Muscle of leg (tissue), 3 donors: ENCODE measurements at regions not wholly inside any gene's neighbourhood (a gene's known extent, or its start where the extent isn't known, plus 50 kb on each side); places are given as distances from the start of the nearest gene placed in this dataset.

Experiments used
- DNase-seq: peaks from one replicate; pipeline ENCODE4 v3.0.0; 2013
- H3K27ac ChIP-seq: one replicate; pipeline ENCODE4 v1.5.1; 2013; ENCODE audit warnings: mild to moderate bottlenecking, low read length, control low read depth
- H3K27me3 ChIP-seq: one replicate; pipeline ENCODE4 v1.6.1; 2013; ENCODE audit warnings: low read length; ENCODE audit not compliant: control insufficient read depth, insufficient read depth
- H3K36me3 ChIP-seq: one replicate; pipeline ENCODE4 v1.6.1; 2013; ENCODE audit warnings: low read length; ENCODE audit not compliant: control insufficient read depth, insufficient read depth
- H3K4me1 ChIP-seq: one replicate; pipeline ENCODE4 v1.6.1; 2013; ENCODE audit warnings: low read length; ENCODE audit not compliant: control insufficient read depth, insufficient read depth
- H3K4me3 ChIP-seq: one replicate; pipeline ENCODE4 v1.5.1; 2013; ENCODE audit warnings: low read length, control low read depth
- H3K9me3 ChIP-seq: replicated peaks from 2 replicates; pipeline ENCODE4 v1.6.1; 2013; ENCODE audit warnings: low read depth, low read length; ENCODE audit not compliant: control insufficient read depth
- WGBS: methylation state at CpG from one replicate; pipeline ENCODE4 v1.1.5; 2013; ENCODE audit warnings: missing lambda C conversion rate; ENCODE audit not compliant: insufficient coverage; 5-methylcytosine and 5-hydroxymethylcytosine counted together

GRCh38 chr17:68719431-68719830, 118.3 kb upstream of the FAM20A start:
- no CpG with 5 or more reads among the region's 2 CpGs for WGBS
- H3K27ac ChIP-seq: no peak overlapping the region
- H3K27me3 ChIP-seq: no peaks in the 10 kb centered on the region
- DNase-seq: peak; percentile 68
- H3K4me3 ChIP-seq: no peak overlapping the region
- H3K4me1 ChIP-seq: no peaks in the 10 kb centered on the region
- no peaks in the 10 kb centered on the region for H3K36me3 ChIP-seq
- H3K9me3 ChIP-seq: no peaks in the 10 kb centered on the region

GRCh38 chr17:68718926-68719325, 117.8 kb upstream of the FAM20A start:
- Histone ChIP-seq H3K4me1 (no peaks in the 10 kb centered on the region), H3K36me3 (no peaks in the 10 kb centered on the region), H3K27me3 (no peaks in the 10 kb centered on the region), H3K27ac (no peak overlapping the region), H3K4me3 (no peak overlapping the region), H3K9me3 (no peaks in the 10 kb centered on the region)
- no peak for DNase-seq
- WGBS: no CpG with 5 or more reads among the region's 2 CpGs

- no peak for DNase-seq
- Histone ChIP-seq H3K4me1 (no peaks in the 10 kb centered on the region), H3K9me3 (no peaks in the 10 kb centered on the region), H3K36me3 (no peaks in the 10 kb centered on the region), H3K27ac (no peak overlapping the region), H3K27me3 (no peaks in the 10 kb centered on the region), H3K4me3 (no peak overlapping the region)
These were observed 117.3 kb upstream of the FAM20A start for GRCh38 chr17:68718465-68718864.

- peaks cover 3% of the 10 kb centered on the region for H3K4me1 ChIP-seq
- no peaks in the 10 kb centered on the region for H3K9me3 ChIP-seq
- H3K36me3 ChIP-seq: no peaks in the 10 kb centered on the region
- no peak for DNase-seq
- no peak overlapping the region for H3K27ac ChIP-seq
- no peaks in the 10 kb centered on the region for H3K27me3 ChIP-seq
- H3K4me3 ChIP-seq: no peak overlapping the region
- no CpG with 5 or more reads among the region's 2 CpGs for WGBS
These were observed 113.5 kb upstream of the FAM20A start for GRCh38 chr17:68714676-68715075.

- no peak overlapping the region for H3K4me3 ChIP-seq
- no peaks in the 10 kb centered on the region for H3K9me3 ChIP-seq
- no peaks in the 10 kb centered on the region for H3K27me3 ChIP-seq
- no peaks in the 10 kb centered on the region for H3K36me3 ChIP-seq
- 55% methylated on average over 2 of the region's 4 CpGs for WGBS
- DNase-seq: no peak
- no peak overlapping the region for H3K27ac ChIP-seq
- H3K4me1 ChIP-seq: peaks cover 7% of the 10 kb centered on the region
These were observed 110.7 kb upstream of the FAM20A start for GRCh38 chr17:68711858-68712257.

- H3K4me1 ChIP-seq: peaks cover 10% of the 10 kb centered on the region
- H3K4me3 ChIP-seq: no peak overlapping the region
- no peaks in the 10 kb centered on the region for H3K27me3 ChIP-seq
- WGBS: 100% methylated on average over 1 of the region's 1 CpG
- H3K36me3 ChIP-seq: no peaks in the 10 kb centered on the region
- H3K9me3 ChIP-seq: no peaks in the 10 kb centered on the region
- no peak for DNase-seq
- peak overlapping the region; percentile 40 for H3K27ac ChIP-seq
These were observed 109.8 kb upstream of the FAM20A start for GRCh38 chr17:68710976-68711375.

GRCh38 chr17:68710035-68710780, 109.0 kb upstream of the FAM20A start:
- DNase-seq: peak; percentile 84
- Histone ChIP-seq H3K9me3 (no peaks in the 10 kb centered on the region), H3K4me1 (peaks cover 12% of the 10 kb centered on the region), H3K36me3 (no peaks in the 10 kb centered on the region), H3K27me3 (no peaks in the 10 kb centered on the region), H3K4me3 (no peak overlapping the region), H3K27ac (peak overlapping the region; percentile 40)
- no CpG with 5 or more reads among the region's 11 CpGs for WGBS

GRCh38 chr17:68709461-68709860, 108.3 kb upstream of the FAM20A start:
- Histone ChIP-seq H3K4me3 (no peak overlapping the region), H3K36me3 (no peaks in the 10 kb centered on the region), H3K9me3 (no peaks in the 10 kb centered on the region), H3K27ac (peak overlapping the region; percentile 20), H3K4me1 (peaks cover 15% of the 10 kb centered on the region), H3K27me3 (no peaks in the 10 kb centered on the region)
- DNase-seq: no peak
- 97% methylated on average over 3 of the region's 6 CpGs for WGBS

- WGBS: 86% methylated on average over 2 of the region's 4 CpGs
- Histone ChIP-seq H3K4me3 (no peak overlapping the region), H3K27me3 (no peaks in the 10 kb centered on the region), H3K4me1 (peaks cover 15% of the 10 kb centered on the region), H3K9me3 (no peaks in the 10 kb centered on the region), H3K27ac (peak overlapping the region; percentile 42), H3K36me3 (no peaks in the 10 kb centered on the region)
- peak; percentile 39 for DNase-seq
These were observed 105.9 kb upstream of the FAM20A start for GRCh38 chr17:68707031-68707430.

- Histone ChIP-seq H3K4me3 (no peak overlapping the region), H3K27me3 (no peaks in the 10 kb centered on the region), H3K27ac (peak overlapping the region; percentile 35), H3K9me3 (no peaks in the 10 kb centered on the region), H3K4me1 (peaks cover 15% of the 10 kb centered on the region), H3K36me3 (no peaks in the 10 kb centered on the region)
- WGBS: no CpG with 5 or more reads among the region's 5 CpGs
- no peak for DNase-seq
These were observed 105.3 kb upstream of the FAM20A start for GRCh38 chr17:68706356-68706920.
